SU-DHL-6 (cell line): ENCODE measurements at regions not wholly inside any gene's neighbourhood (a gene's known extent, or its start where the extent isn't known, plus 50 kb on each side); places are given as distances from the start of the nearest gene placed in this dataset.

ENCODE experiments used
- CTCF ChIP-seq: fragments of 200-600 bp; sonication (generic); IDR thresholded peaks from one replicate; pipeline ENCODE4 v1.5.1; 2017; ENCODE audit warnings: antibody characterized with exemption, mild to moderate bottlenecking, low read length, moderate library complexity; ENCODE audit not compliant: insufficient read depth, poor library complexity, severe bottlenecking
- EZH2phosphoT487 ChIP-seq: fragments of 200-600 bp; sonication (generic), shearing (Covaris generic); conservative IDR thresholded peaks from 2 replicates; pipeline ENCODE4 v1.6.1; 2018; ENCODE audit warnings: mild to moderate bottlenecking, antibody characterized with exemption, low read length, moderate library complexity, mixed read lengths

- no peak for TF ChIP-seq CTCF
- no peak for TF ChIP-seq EZH2phosphoT487
Observed at GRCh38 chr4:159435561-159436023, 332.7 kb downstream of the RAPGEF2 start.
